A549 (cell line): ENCODE measurements at regions not wholly inside any gene's neighbourhood (a gene's known extent, or its start where the extent isn't known, plus 50 kb on each side); places are given as distances from the start of the nearest gene placed in this dataset.

Experiments used
- CHD2 ChIP-seq: fragments of 150-350 bp; IDR thresholded peaks from 2 replicates; pipeline ENCODE4 v1.6.1; 2014; ENCODE audit warnings: low read length; ENCODE audit not compliant: partially characterized antibody
- CHD4 ChIP-seq: fragments of 200-600 bp; sonication (generic); IDR thresholded peaks from 2 replicates; pipeline ENCODE4 v1.6.1; 2016; ENCODE audit warnings: antibody characterized with exemption, mild to moderate bottlenecking, borderline replicate concordance
- CTCF ChIP-seq: fragments of >200 bp; sonication (Bioruptor Twin); formaldehyde crosslinking; IDR thresholded peaks from 3 replicates; pipeline ENCODE4 v1.5.1; 2016
- MAFK ChIP-seq: fragments of 450-650 bp; IDR thresholded peaks from 2 replicates; pipeline ENCODE4 v1.6.1; 2014; ENCODE audit not compliant: partially characterized antibody
- MYC ChIP-seq: IDR thresholded peaks from 2 replicates; pipeline ENCODE4 v1.6.1; 2012; ENCODE audit warnings: mild to moderate bottlenecking, inconsistent platforms, low read length, improper control_type of control experiment, borderline replicate concordance
- POLR2A ChIP-seq: IDR thresholded peaks from 2 replicates; pipeline ENCODE4 v1.6.1; 2012; ENCODE audit warnings: mild to moderate bottlenecking, low read length
- RAD21 ChIP-seq, 2 experiments: fragments of >200 bp in 1 of 2; sonication (Bioruptor Twin) in 1 of 2; formaldehyde crosslinking in 1 of 2; IDR thresholded peaks in 1 of 2; conservative IDR thresholded peaks in 1 of 2; 2 replicates in 1 of 2; 3 replicates in 1 of 2; pipeline ENCODE4 v1.6.1; 2012 to 2018; ENCODE audit warnings: inconsistent platforms in 1 of 2
- REST ChIP-seq: fragments of 200-600 bp; sonication (generic); IDR thresholded peaks from 2 replicates; pipeline ENCODE4 v1.6.1; 2016; ENCODE audit warnings: antibody characterized with exemption, mild to moderate bottlenecking, moderate library complexity
- RFX5 ChIP-seq: fragments of 450-650 bp; IDR thresholded peaks from 2 replicates; pipeline ENCODE4 v1.7.1; 2014; ENCODE audit warnings: antibody characterized with exemption, mild to moderate bottlenecking, moderate library complexity

- TF ChIP-seq CTCF, result no peak
- no peak for TF ChIP-seq CHD2
- TF ChIP-seq POLR2A, result no peak
- TF ChIP-seq RAD21 (conservative IDR thresholded peaks at IDR 0.05 in 1 of 2, IDR thresholded peaks at IDR 0.05 in 1 of 2), result no peak
- TF ChIP-seq MAFK, result no peak
- TF ChIP-seq CHD4, result no peak
- TF ChIP-seq RFX5, result no peak
- no peak for TF ChIP-seq MYC
- no peak for TF ChIP-seq REST
Observed at GRCh38 chr11:95283146-95283545, 52.1 kb upstream of the SESN3 start.
